Activated B cell treated with CpG ODN at 0.5 μM for 24 hours (primary cell): ENCODE measurements at regions not wholly inside any gene's neighbourhood (a gene's known extent, or its start where the extent isn't known, plus 50 kb on each side); places are given as distances from the start of the nearest gene placed in this dataset.

Source experiments
- ATAC-seq: fragments of 200-7000 bp; cut with Tn5 transposase; one replicate; pipeline ENCODE4 v1.10.0; 2021; ENCODE audit warnings: low read depth, mild to moderate bottlenecking, moderate library complexity
- CTCF ChIA-PET: fragments of 350-600 bp; sonication (Branson Sonifier 250); formaldehyde crosslinking; loops from one replicate; lab custom pipeline; 2021; ENCODE audit warnings: antibody characterized with exemption; lab: Charles Lee
- POLR2A ChIA-PET: fragments of 350-600 bp; sonication (Branson Sonifier 250); formaldehyde crosslinking; loops from one replicate; lab custom pipeline; 2021; ENCODE audit warnings: antibody characterized with exemption; lab: Charles Lee
- DNase-seq: peaks from one replicate; pipeline ENCODE4 v3.0.0; 2022
- H3K27ac Mint-ChIP-seq: one replicate; pipeline ENCODE4 v1.8.0; 2020; ENCODE audit warnings: mixed read lengths
- H3K27me3 Mint-ChIP-seq: one replicate; pipeline ENCODE4 v1.8.0; 2021; ENCODE audit warnings: mixed read lengths
- H3K36me3 Mint-ChIP-seq: one replicate; pipeline ENCODE4 v1.8.0; 2021; ENCODE audit warnings: low read depth, mixed read lengths
- H3K4me1 Mint-ChIP-seq: one replicate; pipeline ENCODE4 v1.8.0; 2021; ENCODE audit warnings: mixed read lengths
- H3K4me3 Mint-ChIP-seq: one replicate; pipeline ENCODE4 v1.8.0; 2020; ENCODE audit warnings: mild to moderate bottlenecking, mixed read lengths
- H3K9me3 Mint-ChIP-seq: one replicate; pipeline ENCODE4 v1.8.0; 2020; ENCODE audit warnings: mixed read lengths
- intact Hi-C: fragments of 100-400 bp; cut with micrococcal nuclease; formaldehyde crosslinking; loops from one replicate; pipeline ENCODE4 v1.15.1; 2024
- TF ChIP-seq, protein P1 (sequence below): fragments of 200-600 bp; IDR thresholded peaks from one replicate; pipeline ENCODE4 v1.8.0; 2022; ENCODE audit warnings: antibody characterized with exemption, mild to moderate bottlenecking

DNA sequence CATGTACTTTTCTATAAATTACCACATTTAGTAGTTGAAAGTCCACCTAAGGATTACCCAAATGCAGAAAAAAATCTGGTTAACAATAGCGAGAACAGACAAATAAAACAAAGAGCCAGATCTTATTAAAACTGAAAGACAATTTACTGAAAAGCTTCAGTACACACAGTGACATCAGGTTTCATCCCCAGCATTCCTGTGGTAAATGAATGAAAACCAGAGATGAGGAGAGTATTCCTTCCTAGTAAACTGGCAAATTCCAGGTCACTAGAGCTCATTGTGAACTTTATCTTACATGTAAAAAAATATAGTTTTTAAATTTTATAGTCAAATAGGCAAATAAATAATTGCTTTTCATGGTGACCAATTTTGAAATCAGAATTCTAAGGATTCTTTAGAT lies 1290.5 kb downstream of the ADGRL3 start:
- Mint-ChIP-seq H3K36me3 (no peaks in the 10 kb centered on the region), H3K27ac (no peak overlapping the region), H3K9me3 (peaks cover 4% of the 10 kb centered on the region), H3K4me3 (no peak overlapping the region), H3K27me3 (no peaks in the 10 kb centered on the region), H3K4me1 (no peaks in the 10 kb centered on the region)
- ATAC-seq (no peak), DNase-seq (no peak)
- intact Hi-C loops: no loop called here
- TF ChIP-seq, protein P1, sequence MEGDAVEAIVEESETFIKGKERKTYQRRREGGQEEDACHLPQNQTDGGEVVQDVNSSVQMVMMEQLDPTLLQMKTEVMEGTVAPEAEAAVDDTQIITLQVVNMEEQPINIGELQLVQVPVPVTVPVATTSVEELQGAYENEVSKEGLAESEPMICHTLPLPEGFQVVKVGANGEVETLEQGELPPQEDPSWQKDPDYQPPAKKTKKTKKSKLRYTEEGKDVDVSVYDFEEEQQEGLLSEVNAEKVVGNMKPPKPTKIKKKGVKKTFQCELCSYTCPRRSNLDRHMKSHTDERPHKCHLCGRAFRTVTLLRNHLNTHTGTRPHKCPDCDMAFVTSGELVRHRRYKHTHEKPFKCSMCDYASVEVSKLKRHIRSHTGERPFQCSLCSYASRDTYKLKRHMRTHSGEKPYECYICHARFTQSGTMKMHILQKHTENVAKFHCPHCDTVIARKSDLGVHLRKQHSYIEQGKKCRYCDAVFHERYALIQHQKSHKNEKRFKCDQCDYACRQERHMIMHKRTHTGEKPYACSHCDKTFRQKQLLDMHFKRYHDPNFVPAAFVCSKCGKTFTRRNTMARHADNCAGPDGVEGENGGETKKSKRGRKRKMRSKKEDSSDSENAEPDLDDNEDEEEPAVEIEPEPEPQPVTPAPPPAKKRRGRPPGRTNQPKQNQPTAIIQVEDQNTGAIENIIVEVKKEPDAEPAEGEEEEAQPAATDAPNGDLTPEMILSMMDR: no peak
- ChIA-PET CTCF (no interaction called here), POLR2A (no interaction called here)

DNA sequence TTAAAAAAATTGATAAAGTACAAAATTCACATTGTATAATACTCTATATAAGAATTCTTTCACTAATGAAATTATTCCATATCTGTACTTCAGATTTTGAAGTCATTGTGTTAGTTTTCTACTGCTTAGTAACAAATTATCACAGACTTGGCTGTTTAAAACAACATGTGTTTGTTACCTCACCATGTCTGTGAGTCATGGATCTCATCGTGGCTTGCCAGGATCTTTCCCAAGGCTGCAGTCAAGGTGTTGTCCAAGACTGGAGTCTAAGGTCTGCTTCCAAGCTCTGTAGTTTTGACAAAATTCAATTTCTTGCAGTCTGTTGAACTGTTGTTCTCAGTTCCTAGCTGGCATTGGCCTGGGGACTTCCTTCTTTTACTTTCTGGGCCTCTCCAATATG lies 1286.9 kb downstream of the ADGRL3 start:
- Mint-ChIP-seq H3K9me3 (peaks cover 7% of the 10 kb centered on the region), H3K27ac (no peak overlapping the region), H3K4me1 (no peaks in the 10 kb centered on the region), H3K27me3 (no peaks in the 10 kb centered on the region), H3K4me3 (no peak overlapping the region), H3K36me3 (no peaks in the 10 kb centered on the region)
- DNase-seq: no peak
- TF ChIP-seq, protein P1: no peak
- CTCF ChIA-PET: no interaction called here
- ATAC-seq: no peak
- intact Hi-C loops: no loop called here
- POLR2A ChIA-PET: no interaction called here

GRCh38 chr4:62484357-62484756 lies 1284.2 kb downstream of the ADGRL3 start:
- CTCF ChIA-PET: no interaction called here
- POLR2A ChIA-PET: no interaction called here
- Mint-ChIP-seq H3K4me3 (no peak overlapping the region), H3K27ac (no peak overlapping the region), H3K9me3 (peaks cover 3% of the 10 kb centered on the region), H3K36me3 (no peaks in the 10 kb centered on the region), H3K27me3 (no peaks in the 10 kb centered on the region), H3K4me1 (no peaks in the 10 kb centered on the region)
- DNase-seq: no peak
- ATAC-seq: no peak
- TF ChIP-seq, protein P1: no peak
- intact Hi-C loops: no loop called here

DNA sequence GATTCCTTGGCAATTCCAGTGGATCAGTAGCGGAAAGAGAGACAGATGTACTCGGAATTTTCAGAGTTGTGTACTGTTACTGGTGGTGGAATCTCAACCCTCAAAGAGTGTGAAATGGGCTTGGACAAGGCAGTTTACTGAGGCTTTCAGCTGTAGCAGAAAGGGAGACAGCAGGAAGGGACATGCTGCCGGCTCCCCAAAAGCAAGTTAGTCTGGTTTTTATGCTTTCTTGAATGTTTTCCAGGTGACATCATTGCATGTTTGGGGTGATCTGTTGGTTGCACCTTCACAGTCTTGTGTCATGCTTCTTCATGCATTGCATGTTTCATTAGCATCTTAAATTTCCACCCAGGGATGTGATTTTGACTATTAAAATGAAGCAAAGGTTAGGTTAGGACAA lies 1282.2 kb downstream of the ADGRL3 start:
- TF ChIP-seq, protein P1: no peak

GRCh38 chr4:62475596-62475995 lies 1275.5 kb downstream of the ADGRL3 start:
- no peak overlapping the region for H3K4me3 Mint-ChIP-seq
- ATAC-seq (no peak), DNase-seq (no peak)
- H3K27me3 Mint-ChIP-seq: no peaks in the 10 kb centered on the region
- ChIA-PET CTCF (no interaction called here), POLR2A (no interaction called here)
- H3K27ac Mint-ChIP-seq: no peak overlapping the region
- H3K36me3 Mint-ChIP-seq: no peaks in the 10 kb centered on the region
- intact Hi-C loops: no loop called here
- H3K4me1 Mint-ChIP-seq: no peaks in the 10 kb centered on the region
- TF ChIP-seq, protein P1: no peak
- H3K9me3 Mint-ChIP-seq: peaks cover 8% of the 10 kb centered on the region

More for the DNA sequence above, 1282.2 kb downstream of the ADGRL3 start:
- Mint-ChIP-seq H3K27ac (no peak overlapping the region), H3K4me1 (no peaks in the 10 kb centered on the region), H3K36me3 (no peaks in the 10 kb centered on the region), H3K9me3 (peaks cover 3% of the 10 kb centered on the region), H3K4me3 (no peak overlapping the region), H3K27me3 (no peaks in the 10 kb centered on the region)
- DNase-seq (no peak), ATAC-seq (no peak)
- ChIA-PET POLR2A (no interaction called here), CTCF (no interaction called here)
- intact Hi-C loops: no loop called here
